HG02759 (cell line): ENCODE measurements at regions not wholly inside any gene's neighbourhood (a gene's known extent, or its start where the extent isn't known, plus 50 kb on each side); places are given as distances from the start of the nearest gene placed in this dataset.

Experiments
- ATAC-seq: cut with Tn5 transposase; IDR thresholded peaks from one replicate; pipeline ENCODE4 v1.9.1; 2021; ENCODE audit warnings: mild to moderate bottlenecking, moderate library complexity; ENCODE audit not compliant: unreplicated experiment

- no peak for ATAC-seq
Measured at GRCh38 chr20:12020846-12021245, 103.2 kb downstream of the BTBD3 start.

GRCh38 chr20:12022126-12022525 is 104.4 kb downstream of the BTBD3 start:
- no peak for ATAC-seq

GRCh38 chr20:12023194-12023795 is 105.6 kb downstream of the BTBD3 start:
- no peak for ATAC-seq

- no peak for ATAC-seq
Measured at GRCh38 chr20:12028771-12029170, 111.1 kb downstream of the BTBD3 start.

- ATAC-seq: no peak
Measured at GRCh38 chr20:12030470-12030869, 112.8 kb downstream of the BTBD3 start.

GRCh38 chr20:12036142-12036541 is 118.4 kb downstream of the BTBD3 start:
- no peak for ATAC-seq

GRCh38 chr20:12037521-12037920 is 119.8 kb downstream of the BTBD3 start:
- ATAC-seq: no peak

- no peak for ATAC-seq
Measured at GRCh38 chr20:12040261-12040660, 122.6 kb downstream of the BTBD3 start.

- ATAC-seq: no peak
Measured at GRCh38 chr20:12044969-12045368, 127.3 kb downstream of the BTBD3 start.

- ATAC-seq: no peak
Measured at GRCh38 chr20:12047838-12048432, 130.2 kb downstream of the BTBD3 start.

GRCh38 chr20:12049125-12049524 is 131.4 kb downstream of the BTBD3 start:
- ATAC-seq: no peak

GRCh38 chr20:12051206-12052163 is 133.8 kb downstream of the BTBD3 start:
- ATAC-seq: no peak

GRCh38 chr20:12053353-12053752 is 135.7 kb downstream of the BTBD3 start:
- ATAC-seq: no peak

- no peak for ATAC-seq
Measured at GRCh38 chr20:12054556-12054955, 136.9 kb downstream of the BTBD3 start.

GRCh38 chr20:12055161-12055560 is 137.5 kb downstream of the BTBD3 start:
- ATAC-seq: no peak

- ATAC-seq: no peak
Measured at GRCh38 chr20:12056839-12057238, 139.1 kb downstream of the BTBD3 start.

- ATAC-seq: no peak
Measured at GRCh38 chr20:12057778-12058177, 140.1 kb downstream of the BTBD3 start.

GRCh38 chr20:12058216-12058615 is 140.5 kb downstream of the BTBD3 start:
- no peak for ATAC-seq

- ATAC-seq: no peak
Measured at GRCh38 chr20:12061466-12061865, 143.8 kb downstream of the BTBD3 start.

GRCh38 chr20:12063106-12063684 is 145.5 kb downstream of the BTBD3 start:
- no peak for ATAC-seq

GRCh38 chr20:12064540-12064939 is 146.8 kb downstream of the BTBD3 start:
- no peak for ATAC-seq
